H1 (cell line): ENCODE measurements at regions not wholly inside any gene's neighbourhood (a gene's known extent, or its start where the extent isn't known, plus 50 kb on each side); places are given as distances from the start of the nearest gene placed in this dataset.

Experiments
- CTCF ChIA-PET: fragments of 300-600 bp; sonication (Branson Sonifier 250); formaldehyde crosslinking; loops from one replicate; lab custom pipeline; 2021; ENCODE audit not compliant: partially characterized antibody; lab: Charles Lee
- POLR2A ChIA-PET: fragments of 300-600 bp; sonication (Branson Sonifier 250); formaldehyde crosslinking; loops from one replicate; lab custom pipeline; 2021; ENCODE audit warnings: inconsistent platforms; ENCODE audit not compliant: partially characterized antibody; lab: Charles Lee
- DNase-seq, 2 experiments: peaks; one replicate each; pipeline versions ENCODE4 v3.0.0 to v3.0.0-alpha.2; 2010 to 2022; ENCODE audit warnings: low spot score in 2 of 2, low read depth in 1 of 2, mixed read lengths in 1 of 2
- FAIRE-seq: peaks from 2 replicates; lab custom pipeline; 2011; peaks lifted over from hg19 to GRCh38; lab: Jason Lieb, UNC
- H2AFZ ChIP-seq: 2 replicates; pipeline ENCODE4 v1.8.1; 2012; ENCODE audit warnings: low read length, inconsistent platforms
- H2AK5ac ChIP-seq: 2 replicates; pipeline ENCODE4 v1.6.1; 2013; ENCODE audit warnings: low read depth, low read length
- H2BK120ac ChIP-seq: replicated peaks from 2 replicates; pipeline ENCODE3; 2013; ENCODE audit warnings: low read depth, low read length, inconsistent platforms
- H2BK12ac ChIP-seq: 2 replicates; pipeline ENCODE4 v1.6.1; 2013; ENCODE audit warnings: low read depth, low read length
- H2BK15ac ChIP-seq: 2 replicates; pipeline ENCODE4 v1.6.1; 2013; ENCODE audit warnings: low read length
- H2BK20ac ChIP-seq: 2 replicates; pipeline ENCODE4 v1.6.1; 2013; ENCODE audit warnings: low read length
- H2BK5ac ChIP-seq: 2 replicates; pipeline ENCODE4 v1.6.1; 2013; ENCODE audit warnings: low read depth, low read length
- H3K14ac ChIP-seq: 2 replicates; pipeline ENCODE4 v1.6.1; 2013; ENCODE audit warnings: inconsistent platforms; ENCODE audit not compliant: insufficient read length
- H3K18ac ChIP-seq: 2 replicates; pipeline ENCODE4 v1.6.1; 2013; ENCODE audit warnings: low read length; ENCODE audit errors: extremely low read depth
- H3K23ac ChIP-seq: 2 replicates; pipeline ENCODE4 v1.6.1; 2013; ENCODE audit warnings: inconsistent platforms; ENCODE audit not compliant: insufficient read length
- H3K23me2 ChIP-seq: 2 replicates; pipeline ENCODE4 v1.6.1; 2013; ENCODE audit warnings: low read depth, low read length
- H3K27ac ChIP-seq: 2 replicates; pipeline ENCODE4 v1.6.1; 2011; ENCODE audit warnings: low read depth, low read length, inconsistent platforms
- H3K27me3 ChIP-seq, 4 experiments: replicated peaks in 1 of 4; 1 replicate in 1 of 4; 2 replicates in 3 of 4; pipeline versions ENCODE4 v1.6.1 to v1.8.1; 2011 to 2013; ENCODE audit warnings: low read length in 3 of 4, mild to moderate bottlenecking in 3 of 4, inconsistent platforms in 2 of 4, mixed read lengths in 2 of 4, moderate library complexity in 1 of 4; ENCODE audit not compliant: control insufficient read depth in 3 of 4, insufficient read depth in 3 of 4; ENCODE audit errors: extremely low read depth in 1 of 4
- H3K36me3 ChIP-seq, 4 experiments: 2 replicates each; pipeline versions ENCODE4 v1.6.1 to v1.8.1; 2011 to 2013; ENCODE audit warnings: mild to moderate bottlenecking in 4 of 4, low read length in 3 of 4, moderate library complexity in 2 of 4, control low read depth in 1 of 4, inconsistent platforms in 1 of 4; ENCODE audit not compliant: insufficient read depth in 4 of 4, control insufficient read depth in 2 of 4
- H3K4ac ChIP-seq: replicated peaks from 2 replicates; pipeline ENCODE3; 2013; ENCODE audit warnings: low read length, low read depth, mixed read lengths, inconsistent platforms; ENCODE audit not compliant: insufficient read length
- H3K4me1 ChIP-seq, 4 experiments: replicated peaks in 1 of 4; 1 replicate in 1 of 4; 2 replicates in 3 of 4; pipeline versions ENCODE4 v1.6.1 to v1.8.1; 2011 to 2013; ENCODE audit warnings: low read length in 3 of 4, inconsistent platforms in 2 of 4, mixed read lengths in 1 of 4; ENCODE audit not compliant: insufficient read depth in 4 of 4, control insufficient read depth in 3 of 4
- H3K4me2 ChIP-seq, 2 experiments: 2 replicates each; pipeline versions ENCODE4 v1.6.1 to v1.8.1; 2011 to 2013; ENCODE audit warnings: low read depth in 2 of 2, low read length in 2 of 2, control low read depth in 1 of 2, inconsistent platforms in 1 of 2, mild to moderate bottlenecking in 1 of 2; ENCODE audit not compliant: insufficient read depth in 1 of 2
- H3K4me3 ChIP-seq, 4 experiments: fragments of 200-600, 300-600 bp in 1 of 4; sonication (generic), shearing (Covaris generic), sonication (Bioruptor Twin) in 1 of 4; 2 replicates each; pipeline versions ENCODE4 v1.5.1 to v1.8.1; 2011 to 2016; ENCODE audit warnings: low read length in 4 of 4, low read depth in 3 of 4, control low read depth in 2 of 4, inconsistent platforms in 2 of 4, mild to moderate bottlenecking in 2 of 4, mixed read lengths in 1 of 4, moderate library complexity in 1 of 4; ENCODE audit not compliant: insufficient read depth in 2 of 4; ENCODE audit errors: extremely low read depth in 1 of 4
- H3K56ac ChIP-seq: replicated peaks from 2 replicates; pipeline ENCODE3; 2013; ENCODE audit warnings: low read depth, mild to moderate bottlenecking, mixed read lengths, low read length, inconsistent platforms; ENCODE audit not compliant: insufficient read length
- H3K79me1 ChIP-seq: 2 replicates; pipeline ENCODE4 v1.6.1; 2013; ENCODE audit warnings: low read depth, low read length, control low read depth
- H3K79me2 ChIP-seq, 2 experiments: 2 replicates each; pipeline versions ENCODE4 v1.6.1 to v1.8.1; 2012 to 2013; ENCODE audit warnings: low read length in 2 of 2, mild to moderate bottlenecking in 2 of 2, inconsistent platforms in 1 of 2; ENCODE audit not compliant: insufficient read depth in 2 of 2, control insufficient read depth in 1 of 2
- H3K9ac ChIP-seq, 4 experiments: replicated peaks in 1 of 4; 1 replicate in 1 of 4; 2 replicates in 3 of 4; pipeline versions ENCODE4 v1.6.1 to v1.8.1; 2011 to 2013; ENCODE audit warnings: low read depth in 3 of 4, low read length in 3 of 4, control low read depth in 2 of 4, mild to moderate bottlenecking in 2 of 4, moderate library complexity in 2 of 4, inconsistent platforms in 1 of 4; ENCODE audit errors: extremely low read depth in 1 of 4
- H3K9me3 ChIP-seq, 2 experiments: 2 replicates each; pipeline versions ENCODE4 v1.6.1 to v1.8.1; 2012 to 2013; ENCODE audit warnings: mild to moderate bottlenecking in 2 of 2, moderate library complexity in 2 of 2, control low read depth in 1 of 2, inconsistent platforms in 1 of 2, low read depth in 1 of 2, low read length in 1 of 2, mixed read lengths in 1 of 2; ENCODE audit not compliant: insufficient read depth in 2 of 2
- H4K20me1 ChIP-seq, 2 experiments: replicated peaks in 1 of 2; 2 replicates each; pipeline versions ENCODE3 to v1.8.1; 2011 to 2013; ENCODE audit warnings: inconsistent platforms in 2 of 2, low read length in 2 of 2, mild to moderate bottlenecking in 1 of 2; ENCODE audit not compliant: insufficient read depth in 2 of 2, control insufficient read depth in 1 of 2
- H4K5ac ChIP-seq: 2 replicates; pipeline ENCODE4 v1.6.1; 2013; ENCODE audit warnings: low read length, low read depth, mixed read lengths, inconsistent platforms; ENCODE audit not compliant: insufficient read length
- H4K8ac ChIP-seq: 2 replicates; pipeline ENCODE4 v1.8.0; 2013; ENCODE audit warnings: mild to moderate bottlenecking, moderate library complexity, low read length, inconsistent platforms; ENCODE audit not compliant: insufficient read depth; ENCODE audit errors: extremely low read depth
- H4K91ac ChIP-seq: replicated peaks from 2 replicates; pipeline ENCODE3; 2013; ENCODE audit warnings: low read length, mixed read lengths, inconsistent platforms; ENCODE audit not compliant: insufficient read length
- CBX5 ChIP-seq: fragments of 300-800, 300-1000 bp; sonication (generic); IDR thresholded peaks from 2 replicates; pipeline ENCODE4 v1.7.1; 2016; ENCODE audit warnings: antibody characterized with exemption, low read length, low read depth
- CBX8 ChIP-seq: fragments of 300-800, 300-1000 bp; sonication (generic); IDR thresholded peaks from 2 replicates; pipeline ENCODE4 v1.7.1; 2016; ENCODE audit warnings: low read depth, low read length, borderline replicate concordance
- EP300 ChIP-seq, 2 experiments: IDR thresholded peaks; 1 replicate in 1 of 2; 2 replicates in 1 of 2; pipeline ENCODE4 v1.6.1; 2011 to 2012; ENCODE audit warnings: low read depth in 2 of 2, low read length in 2 of 2, mild to moderate bottlenecking in 2 of 2, borderline replicate concordance in 1 of 2, inconsistent platforms in 1 of 2, moderate library complexity in 1 of 2
- NANOG ChIP-seq: IDR thresholded peaks from 2 replicates; pipeline ENCODE4 v1.6.1; 2011; ENCODE audit warnings: low read length, low read depth, mild to moderate bottlenecking, inconsistent platforms; ENCODE audit not compliant: insufficient read depth, poor library complexity, severe bottlenecking
- PHF8 ChIP-seq: fragments of 200-600 bp; sonication (generic); conservative IDR thresholded peaks from 2 replicates; pipeline ENCODE4 v1.7.1; 2012; ENCODE audit warnings: low read depth, mild to moderate bottlenecking, inconsistent platforms, low read length, moderate library complexity
- RFX5 ChIP-seq: IDR thresholded peaks from 2 replicates; pipeline ENCODE4 v1.6.1; 2011; ENCODE audit warnings: low read depth, low read length, improper control_type of control experiment, borderline replicate concordance
- RNF2 ChIP-seq: fragments of 200-900, 300-1000 bp; sonication (generic); IDR thresholded peaks from 2 replicates; pipeline ENCODE4 v1.7.1; 2016; ENCODE audit warnings: borderline replicate concordance, low read depth, mild to moderate bottlenecking, antibody characterized with exemption, low read length; ENCODE audit not compliant: poor library complexity, severe bottlenecking; ENCODE audit errors: missing control alignments
- SP1 ChIP-seq: IDR thresholded peaks from 2 replicates; pipeline ENCODE4 v1.6.1; 2011; ENCODE audit warnings: low read depth, low read length
- SRF ChIP-seq: IDR thresholded peaks from 2 replicates; pipeline ENCODE4 v1.6.1; 2011; ENCODE audit warnings: mild to moderate bottlenecking, low read depth, low read length, moderate library complexity
- TAF7 ChIP-seq: optimal IDR thresholded peaks from 2 replicates; pipeline ENCODE3; 2011; ENCODE audit warnings: low read depth, mild to moderate bottlenecking, inconsistent platforms, low read length, moderate library complexity, borderline replicate concordance
- WGBS, 2 experiments: shearing (Covaris generic) in 1 of 2; methylation state at CpG; one replicate each; pipeline versions ENCODE4 v1.1.6 to v1.1.7; 2013 to 2015; ENCODE audit warnings: low lambda C conversion rate in 2 of 2, mixed read lengths in 2 of 2, inconsistent platforms in 1 of 2, low coverage in 1 of 2, missing lambda C conversion rate in 1 of 2; ENCODE audit not compliant: insufficient replicate concordance in 2 of 2, insufficient coverage in 1 of 2, insufficient read length in 1 of 2; ENCODE audit errors: extremely low coverage in 1 of 2, missing lambda C conversion rate in 1 of 2; 5-methylcytosine and 5-hydroxymethylcytosine counted together

DNA sequence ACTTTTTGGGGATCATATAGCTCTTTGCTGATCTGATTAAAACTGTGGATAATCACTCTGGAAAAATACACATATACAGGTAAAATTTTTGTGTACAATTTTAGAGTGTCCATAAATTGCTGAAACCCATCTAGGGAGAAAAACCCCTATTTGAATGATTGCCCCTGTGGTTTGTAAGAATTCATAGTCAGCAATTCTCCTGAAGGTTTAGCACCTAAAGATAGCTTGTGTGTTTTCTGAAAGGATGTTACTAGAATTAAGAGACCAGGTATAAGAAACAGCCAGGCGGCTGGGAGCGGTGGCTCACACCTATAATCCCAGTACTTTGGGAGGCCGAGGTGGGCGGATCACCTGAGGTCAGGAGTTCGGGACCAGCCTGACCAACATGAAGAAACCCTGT lies 106.8 kb upstream of the RAP2B start:
- no peak overlapping the region for H4K91ac ChIP-seq
- H4K20me1 ChIP-seq: no peaks in the 10 kb centered on the region
- DNase-seq: no peak
- H3K23ac ChIP-seq: no peak overlapping the region
- no peak overlapping the region for H2BK20ac ChIP-seq
- no peak for FAIRE-seq
- no peak overlapping the region for H2AK5ac ChIP-seq
- no peak overlapping the region for H4K5ac ChIP-seq
- no peak overlapping the region for H3K9ac ChIP-seq
- no peak overlapping the region for H3K56ac ChIP-seq
- no peak overlapping the region for H3K18ac ChIP-seq
- CTCF ChIA-PET: interaction anchor here (0.6 kb wide), 1 partner anchor 12 kb away, joined by 4 read pairs; no protein-coding TSS in a partner anchor
- TF ChIP-seq SP1 (no peak), SRF (no peak), NANOG (no peak), CBX8 (no peak), TAF7 (no peak), RNF2 (no peak), RFX5 (no peak), PHF8 (no peak), EP300 (IDR thresholded peaks at IDR 0.05; ENCODE audit: borderline replicate concordance in 1 of 2, low read depth in 2 of 2, low read length in 2 of 2) (no peak), CBX5 (no peak)
- POLR2A ChIA-PET: no interaction called here
- no peaks in the 10 kb centered on the region for H3K23me2 ChIP-seq
- no peak overlapping the region for H2BK12ac ChIP-seq
- H4K8ac ChIP-seq: no peak overlapping the region
- H3K4me3 ChIP-seq: no peak overlapping the region
- H2AFZ ChIP-seq: no peak overlapping the region
- H3K27ac ChIP-seq: no peak overlapping the region
- no peak overlapping the region for H2BK120ac ChIP-seq
- no peaks in the 10 kb centered on the region for H3K4me1 ChIP-seq
- no peak overlapping the region for H2BK15ac ChIP-seq
- 0 out of 4 replicates have a peak, but pooled peaks cover 0 to 2% of the 10 kb centered on the region in 2 experiments for H3K9me3 ChIP-seq
- H3K36me3 ChIP-seq: no peaks in the 10 kb centered on the region
- no peak overlapping the region for H2BK5ac ChIP-seq
- H3K27me3 ChIP-seq: no peaks in the 10 kb centered on the region
- WGBS, 2 experiments: 83% methylated on average over 5 of the region's 5 CpGs; no CpG with 5 or more reads in 1 of the 2 experiments
- no peak overlapping the region for H3K14ac ChIP-seq
- no peak overlapping the region for H3K4ac ChIP-seq
- no peaks in the 10 kb centered on the region for H3K79me2 ChIP-seq
- no peak overlapping the region for H3K4me2 ChIP-seq
- no peaks in the 10 kb centered on the region for H3K79me1 ChIP-seq
